GM23338 (cell line): ENCODE measurements at regions not wholly inside any gene's neighbourhood (a gene's known extent, or its start where the extent isn't known, plus 50 kb on each side); places are given as distances from the start of the nearest gene placed in this dataset.

ENCODE experiments used
- ATAC-seq: fragments of 200-7000 bp; cut with Tn5 transposase; 3 replicates; pipeline ENCODE4 v1.9.1; 2020
- DNase-seq: peaks from one replicate; pipeline ENCODE4 v3.0.0-alpha.2; 2015; ENCODE audit warnings: low spot score
- H2AFZ ChIP-seq: fragments of 200-600 bp; sonication (generic); 2 replicates; pipeline ENCODE4 v1.8.0; 2016; ENCODE audit warnings: antibody characterized with exemption, mild to moderate bottlenecking, moderate library complexity
- H3F3A ChIP-seq: fragments of 200-600 bp; sonication (generic); replicated peaks from 2 replicates; pipeline ENCODE4 v1.8.0; 2017; ENCODE audit warnings: antibody characterized with exemption, mixed run types, low read depth
- H3K27ac ChIP-seq: fragments of 200-600 bp; sonication (generic); 2 replicates; pipeline ENCODE4 v1.6.1; 2016; ENCODE audit warnings: low read depth
- H3K27me3 ChIP-seq: fragments of 200-600 bp; sonication (generic); 2 replicates; pipeline ENCODE4 v1.8.0; 2016; ENCODE audit warnings: mild to moderate bottlenecking, mixed run types, moderate library complexity; ENCODE audit not compliant: insufficient read depth
- H3K36me3 ChIP-seq: fragments of 200-600 bp; sonication (generic); 2 replicates; pipeline ENCODE4 v1.8.0; 2016; ENCODE audit warnings: mild to moderate bottlenecking; ENCODE audit not compliant: insufficient read depth
- H3K4me1 ChIP-seq: fragments of 200-600 bp; sonication (generic); 2 replicates; pipeline ENCODE4 v1.8.0; 2016; ENCODE audit warnings: mild to moderate bottlenecking, moderate library complexity; ENCODE audit not compliant: insufficient read depth
- H3K4me2 ChIP-seq: fragments of 200-600 bp; sonication (generic); 2 replicates; pipeline ENCODE4 v1.7.1; 2017; ENCODE audit warnings: mixed run types
- H3K4me3 ChIP-seq: fragments of 200-600 bp; sonication (generic); 2 replicates; pipeline ENCODE4 v1.6.1; 2016; ENCODE audit warnings: mixed run types
- H3K79me2 ChIP-seq: fragments of 200-600 bp; sonication (generic); replicated peaks from 2 replicates; pipeline ENCODE4 v1.8.0; 2017; ENCODE audit warnings: mild to moderate bottlenecking; ENCODE audit not compliant: insufficient read depth
- H3K9me2 ChIP-seq: fragments of 200-600 bp; sonication (generic); 2 replicates; pipeline ENCODE4 v1.8.0; 2017; ENCODE audit not compliant: insufficient read depth
- H4K20me1 ChIP-seq: fragments of 200-600 bp; sonication (generic); replicated peaks from 2 replicates; pipeline ENCODE4 v1.8.0; 2017; ENCODE audit warnings: mild to moderate bottlenecking; ENCODE audit not compliant: insufficient read depth
- H3K27ac Mint-ChIP-seq: 2 replicates; pipeline ENCODE4 v1.8.0; 2020; ENCODE audit warnings: inconsistent platforms, mild to moderate bottlenecking, moderate library complexity, mixed read lengths
- H3K27me3 Mint-ChIP-seq: 3 replicates; pipeline ENCODE4 v1.8.0; 2022; ENCODE audit warnings: low read depth, mild to moderate bottlenecking, moderate library complexity, mixed read lengths, inconsistent platforms; ENCODE audit not compliant: insufficient read depth, poor library complexity
- H3K36me3 Mint-ChIP-seq: 3 replicates; pipeline ENCODE4 v1.8.0; 2021; ENCODE audit warnings: low read depth, mild to moderate bottlenecking, inconsistent platforms, moderate library complexity, mixed read lengths
- H3K4me1 Mint-ChIP-seq: 3 replicates; pipeline ENCODE4 v1.8.0; 2020; ENCODE audit warnings: mild to moderate bottlenecking, inconsistent platforms, mixed read lengths
- H3K4me3 Mint-ChIP-seq: 3 replicates; pipeline ENCODE4 v1.8.0; 2021; ENCODE audit warnings: moderate library complexity, mild to moderate bottlenecking, inconsistent platforms, mixed read lengths
- H3K9me3 Mint-ChIP-seq: 3 replicates; pipeline ENCODE4 v1.8.0; 2020; ENCODE audit warnings: moderate library complexity, mild to moderate bottlenecking, inconsistent platforms, mixed read lengths
- CREB1 ChIP-seq: fragments of 250-450 bp; sonication (Bioruptor Pico); IDR thresholded peaks from 2 replicates; pipeline ENCODE4 v1.5.0; 2020; ENCODE audit warnings: low read depth, mild to moderate bottlenecking, moderate library complexity
- EZH2 ChIP-seq: fragments of 200-600 bp; sonication (generic); IDR thresholded peaks from one replicate; pipeline ENCODE4 v1.8.0; 2017; ENCODE audit warnings: antibody characterized with exemption, mild to moderate bottlenecking, low read depth; ENCODE audit not compliant: unreplicated experiment
- EZH2phosphoT487 ChIP-seq: fragments of 200-600 bp; sonication (generic); IDR thresholded peaks from one replicate; pipeline ENCODE4 v1.8.1; 2018; ENCODE audit warnings: antibody characterized with exemption; ENCODE audit not compliant: unreplicated experiment
- JUNB ChIP-seq: IDR thresholded peaks from one replicate; pipeline ENCODE4 v1.6.1; 2016; ENCODE audit warnings: antibody characterized with exemption; ENCODE audit not compliant: unreplicated experiment
- NANOG ChIP-seq: IDR thresholded peaks from 2 replicates; pipeline ENCODE4 v1.6.1; 2016; ENCODE audit warnings: antibody characterized with exemption, borderline replicate concordance
- POLR2AphosphoS5 ChIP-seq: IDR thresholded peaks from 2 replicates; pipeline ENCODE4 v1.6.1; 2016; ENCODE audit warnings: antibody characterized with exemption, low read depth
- STAT1 ChIP-seq: IDR thresholded peaks from one replicate; pipeline ENCODE4 v1.6.1; 2016; ENCODE audit warnings: antibody characterized with exemption; ENCODE audit not compliant: unreplicated experiment
- ZNF114 ChIP-seq: fragments of 250-450 bp; sonication (Bioruptor Pico); IDR thresholded peaks from 2 replicates; pipeline ENCODE4 v1.5.0; 2020; ENCODE audit warnings: mild to moderate bottlenecking, moderate library complexity
- ZNF331 ChIP-seq: fragments of 250-450 bp; sonication (Bioruptor Pico); IDR thresholded peaks from 2 replicates; pipeline ENCODE4 v1.5.0; 2020; ENCODE audit warnings: low read depth, mild to moderate bottlenecking, moderate library complexity
- TF ChIP-seq, protein P1 (sequence below), 2 experiments: fragments of 200-600 bp in 1 of 2; sonication (generic) in 1 of 2; conservative IDR thresholded peaks; 2 replicates each; pipeline versions ENCODE4 v1.5.1 to v1.6.1; 2016 to 2017; ENCODE audit warnings: antibody characterized with exemption in 2 of 2, low read depth in 2 of 2, mild to moderate bottlenecking in 2 of 2, moderate library complexity in 1 of 2
- TF ChIP-seq, protein P2 (sequence below): fragments of 250-450 bp; sonication (Bioruptor Pico); IDR thresholded peaks from 2 replicates; pipeline ENCODE4 v1.5.0; 2020; ENCODE audit warnings: mild to moderate bottlenecking, moderate library complexity
- TF ChIP-seq, protein P3 (sequence below): IDR thresholded peaks from one replicate; pipeline ENCODE4 v1.6.1; 2018; ENCODE audit warnings: antibody characterized with exemption; ENCODE audit not compliant: unreplicated experiment
- TF ChIP-seq, protein P4 (sequence below): IDR thresholded peaks from 2 replicates; pipeline ENCODE4 v1.6.1; 2016; ENCODE audit warnings: antibody characterized with exemption

DNA sequence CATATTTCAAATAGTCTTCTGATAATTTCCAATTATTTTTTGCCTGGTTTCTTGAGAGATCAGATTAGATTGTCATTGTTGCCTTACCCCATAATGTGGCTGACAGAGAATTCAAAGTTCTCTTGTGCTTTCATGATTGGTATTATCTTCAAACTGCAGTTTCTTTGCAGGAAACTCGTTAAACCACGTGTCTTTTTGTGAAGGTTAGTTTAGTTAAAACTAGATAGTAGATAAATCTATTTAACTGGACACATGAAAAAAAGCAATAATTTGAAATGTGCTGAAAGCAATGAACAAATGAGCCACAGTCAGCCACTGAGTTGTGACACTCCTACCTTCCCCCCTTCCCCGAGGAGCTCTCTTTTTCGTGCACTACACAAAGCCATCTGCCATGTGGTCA lies 327.5 kb upstream of the UMPS start:
- Histone ChIP-seq H3K27me3 (no peaks in the 10 kb centered on the region), H3K4me2 (no peak overlapping the region), H3K79me2 (no peaks in the 10 kb centered on the region), H3K36me3 (no peaks in the 10 kb centered on the region), H2AFZ (no peak overlapping the region), H3K4me3 (no peak overlapping the region), H4K20me1 (no peaks in the 10 kb centered on the region), H3K27ac (no peak overlapping the region), H3K4me1 (no peaks in the 10 kb centered on the region), H3F3A (no peaks in the 10 kb centered on the region), H3K9me2 (no peaks in the 10 kb centered on the region)
- Mint-ChIP-seq H3K27ac (no peak overlapping the region), H3K9me3 (no peaks in the 10 kb centered on the region), H3K4me1 (no peaks in the 10 kb centered on the region), H3K27me3 (no peaks in the 10 kb centered on the region), H3K4me3 (no peak overlapping the region), H3K36me3 (no peaks in the 10 kb centered on the region)
- ATAC-seq (no peak), DNase-seq (no peak)
- no peak for TF ChIP-seq ZNF331 (CRISPR knock-in tag)
- no peak for TF ChIP-seq NANOG
- no peak for TF ChIP-seq JUNB
- TF ChIP-seq STAT1, result no peak
- no peak for TF ChIP-seq ZNF114 (CRISPR knock-in tag)
- TF ChIP-seq, protein P1, sequence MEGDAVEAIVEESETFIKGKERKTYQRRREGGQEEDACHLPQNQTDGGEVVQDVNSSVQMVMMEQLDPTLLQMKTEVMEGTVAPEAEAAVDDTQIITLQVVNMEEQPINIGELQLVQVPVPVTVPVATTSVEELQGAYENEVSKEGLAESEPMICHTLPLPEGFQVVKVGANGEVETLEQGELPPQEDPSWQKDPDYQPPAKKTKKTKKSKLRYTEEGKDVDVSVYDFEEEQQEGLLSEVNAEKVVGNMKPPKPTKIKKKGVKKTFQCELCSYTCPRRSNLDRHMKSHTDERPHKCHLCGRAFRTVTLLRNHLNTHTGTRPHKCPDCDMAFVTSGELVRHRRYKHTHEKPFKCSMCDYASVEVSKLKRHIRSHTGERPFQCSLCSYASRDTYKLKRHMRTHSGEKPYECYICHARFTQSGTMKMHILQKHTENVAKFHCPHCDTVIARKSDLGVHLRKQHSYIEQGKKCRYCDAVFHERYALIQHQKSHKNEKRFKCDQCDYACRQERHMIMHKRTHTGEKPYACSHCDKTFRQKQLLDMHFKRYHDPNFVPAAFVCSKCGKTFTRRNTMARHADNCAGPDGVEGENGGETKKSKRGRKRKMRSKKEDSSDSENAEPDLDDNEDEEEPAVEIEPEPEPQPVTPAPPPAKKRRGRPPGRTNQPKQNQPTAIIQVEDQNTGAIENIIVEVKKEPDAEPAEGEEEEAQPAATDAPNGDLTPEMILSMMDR (conservative IDR thresholded peaks at IDR 0.05; ENCODE audit: low read depth in 2 of 2), result no peak
- TF ChIP-seq, protein P2, sequence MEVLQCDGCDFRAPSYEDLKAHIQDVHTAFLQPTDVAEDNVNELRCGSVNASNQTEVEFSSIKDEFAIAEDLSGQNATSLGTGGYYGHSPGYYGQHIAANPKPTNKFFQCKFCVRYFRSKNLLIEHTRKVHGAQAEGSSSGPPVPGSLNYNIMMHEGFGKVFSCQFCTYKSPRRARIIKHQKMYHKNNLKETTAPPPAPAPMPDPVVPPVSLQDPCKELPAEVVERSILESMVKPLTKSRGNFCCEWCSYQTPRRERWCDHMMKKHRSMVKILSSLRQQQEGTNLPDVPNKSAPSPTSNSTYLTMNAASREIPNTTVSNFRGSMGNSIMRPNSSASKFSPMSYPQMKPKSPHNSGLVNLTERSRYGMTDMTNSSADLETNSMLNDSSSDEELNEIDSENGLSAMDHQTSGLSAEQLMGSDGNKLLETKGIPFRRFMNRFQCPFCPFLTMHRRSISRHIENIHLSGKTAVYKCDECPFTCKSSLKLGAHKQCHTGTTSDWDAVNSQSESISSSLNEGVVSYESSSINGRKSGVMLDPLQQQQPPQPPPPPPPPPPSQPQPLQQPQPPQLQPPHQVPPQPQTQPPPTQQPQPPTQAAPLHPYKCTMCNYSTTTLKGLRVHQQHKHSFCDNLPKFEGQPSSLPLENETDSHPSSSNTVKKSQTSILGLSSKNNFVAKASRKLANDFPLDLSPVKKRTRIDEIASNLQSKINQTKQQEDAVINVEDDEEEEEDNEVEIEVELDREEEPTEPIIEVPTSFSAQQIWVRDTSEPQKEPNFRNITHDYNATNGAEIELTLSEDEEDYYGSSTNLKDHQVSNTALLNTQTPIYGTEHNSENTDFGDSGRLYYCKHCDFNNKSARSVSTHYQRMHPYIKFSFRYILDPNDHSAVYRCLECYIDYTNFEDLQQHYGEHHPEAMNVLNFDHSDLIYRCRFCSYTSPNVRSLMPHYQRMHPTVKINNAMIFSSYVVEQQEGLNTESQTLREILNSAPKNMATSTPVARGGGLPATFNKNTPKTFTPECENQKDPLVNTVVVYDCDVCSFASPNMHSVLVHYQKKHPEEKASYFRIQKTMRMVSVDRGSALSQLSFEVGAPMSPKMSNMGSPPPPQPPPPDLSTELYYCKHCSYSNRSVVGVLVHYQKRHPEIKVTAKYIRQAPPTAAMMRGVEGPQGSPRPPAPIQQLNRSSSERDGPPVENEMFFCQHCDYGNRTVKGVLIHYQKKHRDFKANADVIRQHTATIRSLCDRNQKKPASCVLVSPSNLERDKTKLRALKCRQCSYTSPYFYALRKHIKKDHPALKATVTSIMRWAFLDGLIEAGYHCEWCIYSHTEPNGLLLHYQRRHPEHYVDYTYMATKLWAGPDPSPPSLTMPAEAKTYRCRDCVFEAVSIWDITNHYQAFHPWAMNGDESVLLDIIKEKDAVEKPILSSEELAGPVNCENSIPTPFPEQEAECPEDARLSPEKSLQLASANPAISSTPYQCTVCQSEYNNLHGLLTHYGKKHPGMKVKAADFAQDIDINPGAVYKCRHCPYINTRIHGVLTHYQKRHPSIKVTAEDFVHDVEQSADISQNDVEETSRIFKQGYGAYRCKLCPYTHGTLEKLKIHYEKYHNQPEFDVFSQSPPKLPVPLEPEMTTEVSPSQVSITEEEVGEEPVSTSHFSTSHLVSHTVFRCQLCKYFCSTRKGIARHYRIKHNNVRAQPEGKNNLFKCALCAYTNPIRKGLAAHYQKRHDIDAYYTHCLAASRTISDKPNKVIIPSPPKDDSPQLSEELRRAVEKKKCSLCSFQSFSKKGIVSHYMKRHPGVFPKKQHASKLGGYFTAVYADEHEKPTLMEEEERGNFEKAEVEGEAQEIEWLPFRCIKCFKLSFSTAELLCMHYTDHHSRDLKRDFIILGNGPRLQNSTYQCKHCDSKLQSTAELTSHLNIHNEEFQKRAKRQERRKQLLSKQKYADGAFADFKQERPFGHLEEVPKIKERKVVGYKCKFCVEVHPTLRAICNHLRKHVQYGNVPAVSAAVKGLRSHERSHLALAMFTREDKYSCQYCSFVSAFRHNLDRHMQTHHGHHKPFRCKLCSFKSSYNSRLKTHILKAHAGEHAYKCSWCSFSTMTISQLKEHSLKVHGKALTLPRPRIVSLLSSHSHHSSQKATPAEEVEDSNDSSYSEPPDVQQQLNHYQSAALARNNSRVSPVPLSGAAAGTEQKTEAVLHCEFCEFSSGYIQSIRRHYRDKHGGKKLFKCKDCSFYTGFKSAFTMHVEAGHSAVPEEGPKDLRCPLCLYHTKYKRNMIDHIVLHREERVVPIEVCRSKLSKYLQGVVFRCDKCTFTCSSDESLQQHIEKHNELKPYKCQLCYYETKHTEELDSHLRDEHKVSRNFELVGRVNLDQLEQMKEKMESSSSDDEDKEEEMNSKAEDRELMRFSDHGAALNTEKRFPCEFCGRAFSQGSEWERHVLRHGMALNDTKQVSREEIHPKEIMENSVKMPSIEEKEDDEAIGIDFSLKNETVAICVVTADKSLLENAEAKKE (CRISPR knock-in tag), result no peak
- TF ChIP-seq EZH2phosphoT487, result no peak
- TF ChIP-seq POLR2AphosphoS5, result no peak
- TF ChIP-seq, protein P3, sequence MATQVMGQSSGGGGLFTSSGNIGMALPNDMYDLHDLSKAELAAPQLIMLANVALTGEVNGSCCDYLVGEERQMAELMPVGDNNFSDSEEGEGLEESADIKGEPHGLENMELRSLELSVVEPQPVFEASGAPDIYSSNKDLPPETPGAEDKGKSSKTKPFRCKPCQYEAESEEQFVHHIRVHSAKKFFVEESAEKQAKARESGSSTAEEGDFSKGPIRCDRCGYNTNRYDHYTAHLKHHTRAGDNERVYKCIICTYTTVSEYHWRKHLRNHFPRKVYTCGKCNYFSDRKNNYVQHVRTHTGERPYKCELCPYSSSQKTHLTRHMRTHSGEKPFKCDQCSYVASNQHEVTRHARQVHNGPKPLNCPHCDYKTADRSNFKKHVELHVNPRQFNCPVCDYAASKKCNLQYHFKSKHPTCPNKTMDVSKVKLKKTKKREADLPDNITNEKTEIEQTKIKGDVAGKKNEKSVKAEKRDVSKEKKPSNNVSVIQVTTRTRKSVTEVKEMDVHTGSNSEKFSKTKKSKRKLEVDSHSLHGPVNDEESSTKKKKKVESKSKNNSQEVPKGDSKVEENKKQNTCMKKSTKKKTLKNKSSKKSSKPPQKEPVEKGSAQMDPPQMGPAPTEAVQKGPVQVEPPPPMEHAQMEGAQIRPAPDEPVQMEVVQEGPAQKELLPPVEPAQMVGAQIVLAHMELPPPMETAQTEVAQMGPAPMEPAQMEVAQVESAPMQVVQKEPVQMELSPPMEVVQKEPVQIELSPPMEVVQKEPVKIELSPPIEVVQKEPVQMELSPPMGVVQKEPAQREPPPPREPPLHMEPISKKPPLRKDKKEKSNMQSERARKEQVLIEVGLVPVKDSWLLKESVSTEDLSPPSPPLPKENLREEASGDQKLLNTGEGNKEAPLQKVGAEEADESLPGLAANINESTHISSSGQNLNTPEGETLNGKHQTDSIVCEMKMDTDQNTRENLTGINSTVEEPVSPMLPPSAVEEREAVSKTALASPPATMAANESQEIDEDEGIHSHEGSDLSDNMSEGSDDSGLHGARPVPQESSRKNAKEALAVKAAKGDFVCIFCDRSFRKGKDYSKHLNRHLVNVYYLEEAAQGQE, result no peak
- TF ChIP-seq CREB1 (CRISPR knock-in tag), result no peak
- TF ChIP-seq EZH2, result no peak
- TF ChIP-seq, protein P4, sequence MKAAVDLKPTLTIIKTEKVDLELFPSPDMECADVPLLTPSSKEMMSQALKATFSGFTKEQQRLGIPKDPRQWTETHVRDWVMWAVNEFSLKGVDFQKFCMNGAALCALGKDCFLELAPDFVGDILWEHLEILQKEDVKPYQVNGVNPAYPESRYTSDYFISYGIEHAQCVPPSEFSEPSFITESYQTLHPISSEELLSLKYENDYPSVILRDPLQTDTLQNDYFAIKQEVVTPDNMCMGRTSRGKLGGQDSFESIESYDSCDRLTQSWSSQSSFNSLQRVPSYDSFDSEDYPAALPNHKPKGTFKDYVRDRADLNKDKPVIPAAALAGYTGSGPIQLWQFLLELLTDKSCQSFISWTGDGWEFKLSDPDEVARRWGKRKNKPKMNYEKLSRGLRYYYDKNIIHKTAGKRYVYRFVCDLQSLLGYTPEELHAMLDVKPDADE, result no peak
